ENCODE measurements at regions not wholly inside any gene's neighbourhood (a gene's known extent, or its start where the extent isn't known, plus 50 kb on each side); places are given as distances from the start of the nearest gene placed in this dataset.

DNA sequence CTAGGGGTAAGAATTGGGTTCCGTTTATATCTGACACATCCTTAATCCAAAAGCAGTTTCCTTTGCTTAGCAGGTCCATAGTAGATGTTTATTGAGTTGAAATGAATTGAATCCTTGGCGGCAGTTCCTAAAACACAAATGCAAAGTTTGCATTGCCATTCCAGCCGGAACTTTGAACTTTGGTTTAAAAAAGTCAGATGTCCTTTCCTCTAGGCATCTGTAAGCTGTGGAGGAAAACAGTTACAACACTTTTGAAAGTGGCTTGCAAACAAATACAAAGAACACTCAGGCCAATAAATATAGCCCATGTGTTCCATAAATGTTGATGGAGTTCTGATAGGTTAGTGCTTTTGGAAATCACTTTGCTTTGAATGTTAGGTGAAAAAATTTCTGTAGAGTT is 374.7 kb upstream of the RARB start:
- DNase-seq = no peak

DNA sequence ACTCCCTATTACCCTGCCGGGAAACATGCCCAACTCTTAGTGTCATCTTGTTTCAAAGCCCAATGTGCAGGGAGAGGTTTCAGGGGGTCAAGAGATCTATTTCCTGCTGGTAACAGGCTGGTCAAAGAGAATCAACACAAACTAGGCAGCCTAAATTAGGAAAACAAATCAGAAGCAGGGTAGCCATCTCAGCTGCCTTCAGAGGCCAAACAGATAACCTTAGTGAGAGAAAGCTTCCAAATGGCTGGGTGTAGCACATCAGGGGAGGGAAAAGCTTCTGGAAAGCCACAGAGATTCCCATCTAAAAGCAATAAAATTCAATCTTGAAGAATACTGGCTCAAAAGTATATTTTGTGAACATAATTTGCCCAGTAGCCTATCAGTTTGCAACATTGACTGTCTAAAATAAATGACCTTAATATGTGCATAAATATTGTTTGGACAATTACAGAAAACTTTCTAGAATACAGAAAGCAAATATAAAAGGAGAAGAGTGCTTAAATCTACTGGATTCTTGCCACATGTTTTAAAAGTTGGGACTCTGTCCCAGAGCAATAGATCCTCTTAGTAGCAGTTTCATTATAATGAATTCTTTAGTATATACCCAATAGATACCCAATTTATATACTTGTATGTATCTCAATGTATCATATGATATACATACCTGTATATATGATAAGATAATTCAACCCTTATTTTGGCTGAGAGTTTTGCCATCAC is 371.9 kb upstream of the RARB start:
- DNase-seq = no peak

DNA sequence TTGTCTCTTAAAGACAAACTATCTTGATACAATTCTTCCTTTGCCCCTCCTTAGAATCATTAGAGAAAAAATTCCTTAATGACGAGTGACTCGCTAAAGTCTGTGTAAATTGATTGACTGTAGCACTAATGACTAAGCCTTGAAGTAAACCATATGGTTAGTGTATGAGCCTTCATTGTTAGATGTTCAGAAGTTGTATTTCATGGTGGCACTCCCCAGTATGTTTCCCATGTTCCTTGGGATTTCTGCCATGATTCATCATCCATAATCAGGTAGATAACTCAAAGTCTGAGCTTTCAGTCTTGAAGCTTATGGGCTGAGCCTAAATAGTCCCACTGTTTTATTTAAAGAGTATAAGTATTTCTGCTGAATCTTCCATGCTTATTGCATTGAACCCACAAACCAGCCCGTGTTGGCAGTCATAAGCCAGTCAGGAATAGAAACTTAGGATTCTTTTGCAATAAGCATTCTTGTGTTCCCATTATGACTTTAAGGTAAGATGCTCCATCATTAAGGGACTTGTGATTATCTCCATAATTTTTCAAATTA is 371.2 kb upstream of the RARB start:
- DNase-seq = no peak

DNA sequence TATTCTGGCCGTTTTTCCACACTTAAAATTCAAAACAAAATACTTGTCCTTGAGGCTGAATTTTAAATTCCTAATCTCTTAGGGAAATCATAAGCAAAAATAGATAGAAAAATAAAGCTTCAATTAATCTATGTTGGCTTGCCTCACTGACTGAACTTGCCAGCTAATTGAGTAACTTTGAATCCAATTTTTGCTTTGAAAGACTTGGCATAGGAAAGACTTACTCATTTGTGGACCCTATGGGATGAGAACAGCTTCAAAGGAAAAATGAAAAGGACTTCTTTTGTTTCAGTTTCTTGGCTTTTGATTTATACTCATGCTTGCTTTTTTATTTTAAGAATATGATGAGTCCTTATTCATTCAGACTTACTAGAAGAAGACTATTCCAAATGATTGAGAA is 370.7 kb upstream of the RARB start:
- DNase-seq = no peak

DNA sequence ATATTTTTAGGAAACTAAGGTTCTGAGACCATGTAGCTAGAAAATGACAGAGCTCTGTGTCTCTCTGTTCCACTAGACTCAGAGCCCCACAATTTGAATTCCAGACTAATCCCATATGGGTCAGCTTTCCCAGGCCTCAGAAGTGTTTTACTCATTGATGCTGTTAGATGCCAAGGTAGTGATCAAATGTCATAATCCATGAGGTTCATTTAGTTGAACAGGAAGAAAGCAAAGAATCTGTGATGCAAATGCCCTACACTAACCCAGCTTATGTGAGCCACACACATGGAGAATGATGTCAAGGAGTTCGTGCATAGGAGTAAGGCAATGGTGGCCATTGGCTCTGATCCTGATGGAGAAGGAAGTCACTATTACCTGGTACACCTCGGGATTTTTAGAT is 363.4 kb upstream of the RARB start:
- no peak for DNase-seq

DNA sequence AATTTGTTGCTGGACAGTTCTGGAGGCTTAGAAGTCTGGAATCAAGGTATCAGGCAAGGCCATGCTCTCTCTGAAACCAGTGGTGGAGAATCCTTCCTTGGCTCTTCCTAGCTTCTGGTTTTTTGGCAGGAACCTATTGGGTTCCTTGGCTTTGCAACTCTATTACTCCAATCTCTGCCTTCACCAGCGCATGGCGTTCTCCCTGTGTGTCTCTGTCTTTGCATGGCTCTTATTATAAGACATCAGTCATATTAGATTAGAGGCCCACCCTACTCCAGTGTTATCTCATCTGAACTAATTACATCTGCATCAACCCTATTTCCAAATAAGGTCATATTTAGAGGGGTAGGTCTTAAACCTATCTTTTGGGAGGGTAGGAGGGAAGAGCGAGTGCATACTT is 358.1 kb upstream of the RARB start:
- DNase-seq = no peak

DNA sequence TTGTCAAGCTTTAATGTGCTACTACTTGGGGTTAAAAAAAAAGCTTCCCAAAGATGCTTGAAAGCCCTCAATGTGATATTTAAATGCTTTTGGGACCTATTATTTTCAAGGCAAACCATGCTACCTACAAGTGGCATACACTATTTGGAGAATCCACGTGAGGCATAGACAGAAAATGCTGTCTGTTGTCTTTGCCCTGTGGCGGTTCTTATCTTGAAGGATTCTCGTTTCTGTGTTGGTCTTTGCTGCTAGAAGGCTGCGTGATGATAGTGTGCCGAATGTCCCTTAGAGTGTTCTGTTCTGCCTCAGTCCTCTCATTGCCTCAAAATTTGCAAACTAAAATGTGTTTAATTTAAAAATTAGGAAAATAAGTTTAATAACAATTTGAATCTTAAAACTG is 356.2 kb upstream of the RARB start:
- no peak for DNase-seq

DNA sequence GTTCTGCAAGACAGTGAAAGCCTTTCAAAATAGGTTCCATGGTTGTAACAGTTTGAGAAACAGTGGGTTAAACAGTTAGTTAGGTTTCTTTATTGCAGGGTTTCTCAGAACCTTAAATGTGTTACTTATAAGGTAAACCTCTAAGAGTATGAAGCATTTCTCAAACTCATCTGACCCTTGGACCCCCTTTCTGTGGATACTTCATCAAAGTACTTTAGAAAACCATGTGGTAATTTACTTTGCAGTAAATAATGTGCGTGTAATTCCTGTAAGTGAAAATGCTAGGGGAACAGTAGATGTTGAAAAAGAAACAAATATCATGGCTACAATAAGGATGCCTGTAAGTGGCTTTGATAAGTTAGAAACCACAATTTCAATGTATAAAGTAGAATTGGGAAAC is 354.6 kb upstream of the RARB start:
- DNase-seq = no peak

DNA sequence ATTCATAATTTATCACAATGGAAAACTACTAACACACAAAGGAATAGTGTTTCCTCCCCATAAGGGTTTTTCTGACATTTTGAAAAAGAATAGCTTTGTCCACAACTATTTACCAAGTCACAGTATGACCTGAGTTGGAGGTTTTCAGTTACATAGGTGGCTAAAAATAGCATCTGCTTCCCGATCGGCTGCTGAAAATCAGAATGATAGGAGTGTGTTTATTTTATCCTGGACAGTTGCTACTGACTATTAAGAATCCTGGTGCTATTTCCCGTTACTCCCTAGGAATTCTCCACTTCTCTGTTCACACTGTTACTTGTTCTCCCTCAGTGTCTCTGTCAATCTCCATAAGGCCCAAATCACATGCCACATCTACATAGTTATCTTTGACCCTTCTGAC is 353.9 kb upstream of the RARB start:
- DNase-seq = no peak

DNA sequence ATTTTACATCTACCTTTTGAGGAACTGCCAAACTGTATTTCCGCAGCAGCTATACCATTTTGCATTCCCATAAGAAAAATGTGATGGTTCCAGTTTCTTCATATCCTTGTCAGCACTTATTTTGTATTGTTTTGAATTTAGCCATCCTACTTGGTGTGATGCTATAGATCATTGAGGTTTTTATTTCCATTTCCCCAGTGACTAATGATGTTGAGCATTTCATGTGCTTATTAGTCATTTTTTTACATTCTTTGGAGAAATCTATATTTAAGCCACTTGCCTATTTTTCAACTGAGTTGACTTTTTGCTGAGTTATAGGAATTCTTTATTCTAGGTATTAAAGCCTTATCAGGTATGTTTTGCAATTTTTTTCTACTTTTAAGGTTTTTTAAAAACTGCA is 347.6 kb upstream of the RARB start:
- DNase-seq = no peak

DNA sequence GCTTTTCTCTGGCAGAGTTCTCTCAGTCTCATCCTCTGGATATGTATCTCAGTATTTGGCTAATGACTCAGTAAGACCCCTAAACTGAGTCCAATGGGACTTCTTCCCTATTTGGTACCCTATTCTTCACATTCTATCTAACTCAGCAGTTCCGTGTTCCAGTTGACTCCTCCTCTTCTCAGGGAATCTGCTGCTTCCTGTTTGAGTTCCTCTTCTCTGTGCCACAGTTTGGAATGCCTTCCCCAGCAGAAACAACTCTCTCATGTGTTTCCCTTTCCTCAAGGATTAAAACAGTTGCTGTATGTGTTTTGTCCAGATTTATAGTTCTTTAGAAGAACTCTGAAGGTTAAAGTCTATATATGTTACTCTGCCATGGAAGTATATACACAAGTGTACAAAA is 344.0 kb upstream of the RARB start:
- DNase-seq = no peak

DNA sequence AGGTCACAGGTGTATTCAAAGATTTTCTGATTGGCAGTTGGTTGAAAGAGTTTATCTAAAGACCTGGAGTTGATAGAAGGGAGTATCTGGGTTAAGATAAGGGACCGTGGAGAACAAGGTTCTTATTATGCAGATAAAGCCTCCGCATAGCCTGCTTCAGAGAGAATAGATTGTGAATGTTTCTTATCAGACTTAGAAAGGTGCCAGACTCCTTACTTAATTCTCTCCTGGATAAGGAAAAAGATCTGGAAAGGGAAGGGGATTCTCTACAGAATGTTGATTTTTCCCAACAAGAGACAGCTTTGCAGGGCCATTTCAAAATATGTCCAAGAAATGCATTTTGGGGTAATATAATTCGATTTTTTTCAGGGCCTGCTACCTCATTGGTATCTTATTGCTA is 341.3 kb upstream of the RARB start:
- no peak for DNase-seq

DNA sequence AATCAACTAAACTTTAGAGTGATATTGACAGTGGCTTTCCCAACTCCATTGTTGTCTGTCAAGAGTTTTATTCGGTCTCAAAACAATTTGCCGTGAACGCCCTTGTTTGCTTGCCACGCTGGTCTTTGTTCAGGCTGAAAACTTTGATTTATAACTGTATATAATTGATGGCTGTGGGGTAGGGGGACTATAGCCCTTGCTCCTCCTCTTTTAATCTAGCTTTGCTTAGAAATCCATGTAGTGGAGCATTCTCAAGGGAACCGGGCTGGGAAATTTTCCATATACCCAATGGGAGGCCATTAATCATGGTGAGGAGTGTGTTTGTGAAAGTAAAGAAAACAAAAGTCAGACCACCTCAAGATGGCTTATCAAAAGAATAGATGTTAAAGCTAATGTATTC is 339.8 kb upstream of the RARB start:
- DNase-seq = no peak

DNA sequence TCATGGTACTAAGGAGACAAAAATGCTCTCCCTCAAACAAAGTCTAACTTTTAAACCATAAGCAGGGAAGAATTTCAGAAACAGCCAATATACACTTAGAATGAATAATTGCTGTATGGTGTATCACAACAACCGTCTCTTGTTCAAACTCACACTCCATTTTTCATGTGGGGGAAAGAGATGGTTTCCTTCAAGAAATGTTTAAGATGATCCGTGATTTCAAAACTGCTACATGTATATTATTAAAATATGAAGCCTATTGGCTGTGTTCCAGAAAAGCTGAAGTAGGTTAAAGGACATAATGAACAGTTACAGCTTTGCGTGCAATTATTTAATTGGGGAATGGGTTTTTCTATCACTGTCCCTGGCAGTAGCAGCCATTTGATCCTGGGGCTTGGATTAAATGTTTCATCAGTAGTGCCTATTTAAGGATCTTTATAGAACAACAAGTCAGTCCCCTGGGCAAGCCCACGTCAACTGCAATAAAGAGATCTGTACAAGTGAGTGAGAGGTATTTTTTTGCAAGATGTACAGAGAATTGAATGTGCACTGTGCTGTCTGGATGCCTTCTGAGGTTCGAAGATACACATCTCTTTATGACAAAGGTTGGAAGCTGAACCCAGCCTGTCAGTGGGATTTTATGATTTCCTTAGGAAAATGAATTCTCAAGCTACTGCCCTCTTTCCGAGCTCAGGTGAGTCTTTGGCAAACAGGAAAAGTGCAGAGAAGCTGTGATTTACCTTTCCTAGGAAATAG is 337.2 kb upstream of the RARB start:
- no peak for DNase-seq

DNA sequence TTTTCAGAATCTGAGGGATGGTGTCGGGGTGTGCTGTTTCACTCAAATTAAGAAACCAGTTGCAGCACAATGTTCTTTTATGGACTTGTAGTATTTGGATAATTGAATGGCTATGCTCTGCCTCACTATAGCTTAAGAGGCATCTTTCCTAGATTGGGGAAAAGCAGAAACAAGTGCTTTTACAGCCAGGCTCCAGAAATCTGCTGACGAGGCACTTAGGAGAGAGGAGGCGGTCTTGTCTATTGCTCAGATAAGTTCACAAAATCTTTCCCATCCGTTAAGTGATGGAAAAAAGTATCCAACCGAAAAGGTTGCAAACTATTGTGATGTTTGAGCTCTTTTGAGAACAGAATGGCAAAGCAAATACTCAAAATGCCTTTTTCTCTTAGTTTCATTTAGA is 336.1 kb upstream of the RARB start:
- DNase-seq = no peak

DNA sequence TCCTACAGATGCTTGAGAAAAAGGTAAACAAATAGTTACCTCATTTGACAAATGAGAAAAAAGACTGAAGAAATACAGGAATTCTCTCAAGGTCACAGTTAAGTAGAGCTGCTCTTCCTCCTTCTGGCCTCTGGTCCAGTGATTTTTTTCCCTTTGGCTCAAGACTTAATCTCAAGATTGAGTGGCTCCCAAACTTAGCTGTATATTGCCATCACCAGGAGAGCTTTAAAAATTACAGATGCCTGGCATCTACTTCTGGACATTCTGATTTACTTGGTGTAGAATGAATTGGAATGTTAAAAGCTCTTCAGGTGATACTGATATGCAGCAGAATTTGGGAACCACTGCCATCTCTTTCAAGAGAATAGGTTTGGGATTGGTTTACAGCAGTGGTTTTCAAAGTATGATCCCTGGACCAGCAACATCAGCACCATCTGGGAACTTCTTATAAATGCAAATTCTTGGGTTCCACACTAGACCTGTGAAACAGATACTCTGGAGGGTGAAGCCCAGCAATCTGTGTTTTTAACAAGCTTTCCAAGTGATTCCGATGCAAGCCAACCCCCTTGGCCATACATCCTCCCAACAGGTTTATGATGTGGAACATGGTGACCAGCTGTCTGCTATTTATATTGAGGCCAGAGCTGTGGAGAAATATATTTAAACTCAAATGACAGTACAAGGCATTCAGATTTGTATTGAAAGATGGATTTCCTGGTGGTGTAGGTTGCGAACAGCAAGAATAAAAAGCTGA is 333.0 kb upstream of the RARB start:
- DNase-seq = no peak

DNA sequence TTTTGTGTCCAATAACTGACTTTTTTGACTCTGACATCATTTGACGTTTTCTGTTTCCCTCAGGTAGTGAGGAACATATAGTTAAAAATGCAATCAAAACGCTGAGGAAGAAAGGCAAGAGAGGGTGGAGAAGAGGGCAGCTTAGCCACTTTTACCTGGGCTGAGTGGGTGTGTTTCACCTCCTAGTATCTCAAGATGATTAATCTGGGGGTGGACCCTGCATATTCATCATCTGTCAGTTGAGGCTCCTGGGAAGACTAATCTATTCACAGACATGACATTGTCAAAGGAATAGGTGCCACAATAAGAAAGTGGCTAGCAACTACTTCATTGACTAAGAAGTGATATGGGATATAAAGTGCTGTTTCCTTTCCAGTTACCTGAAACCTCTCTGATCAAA is 331.5 kb upstream of the RARB start:
- DNase-seq = no peak

DNA sequence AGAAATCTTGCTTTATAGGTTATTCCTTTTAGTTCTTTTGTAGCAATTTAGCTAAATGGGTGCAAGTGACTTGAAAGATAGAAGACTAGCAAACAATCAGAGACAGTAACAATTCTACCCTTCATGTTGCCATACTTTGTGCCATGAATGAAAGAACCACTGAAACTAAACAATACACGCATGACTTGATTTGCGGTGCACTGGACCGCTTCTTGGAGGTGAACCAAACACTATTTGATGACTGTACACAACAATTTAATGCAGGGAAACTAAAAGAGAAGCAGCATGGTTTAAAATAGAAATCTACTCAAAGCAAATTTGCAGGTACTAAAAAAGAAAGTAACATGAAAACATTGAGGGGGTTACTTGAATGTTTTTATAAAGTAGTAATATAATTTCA is 331.0 kb upstream of the RARB start:
- DNase-seq = no peak

DNA sequence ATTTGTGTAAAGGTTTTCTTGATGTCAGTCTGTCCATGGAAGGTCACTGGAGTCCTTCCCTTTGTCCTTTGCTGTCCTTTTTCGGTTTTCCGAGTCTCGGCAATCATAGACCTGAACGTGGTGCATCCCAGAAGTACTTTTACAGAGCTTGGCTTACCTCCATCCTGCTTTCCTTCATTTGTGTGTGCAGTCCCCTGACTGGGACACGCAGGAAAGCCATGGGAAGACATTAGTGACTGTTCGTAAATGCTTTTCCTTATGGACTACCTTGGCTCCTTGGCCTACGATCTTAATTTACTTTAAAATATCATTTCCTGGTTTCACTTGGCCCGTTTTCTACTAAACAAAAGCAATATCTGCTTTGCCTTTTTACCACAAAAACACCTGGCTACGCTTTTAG is 328.4 kb upstream of the RARB start:
- no peak for DNase-seq

DNA sequence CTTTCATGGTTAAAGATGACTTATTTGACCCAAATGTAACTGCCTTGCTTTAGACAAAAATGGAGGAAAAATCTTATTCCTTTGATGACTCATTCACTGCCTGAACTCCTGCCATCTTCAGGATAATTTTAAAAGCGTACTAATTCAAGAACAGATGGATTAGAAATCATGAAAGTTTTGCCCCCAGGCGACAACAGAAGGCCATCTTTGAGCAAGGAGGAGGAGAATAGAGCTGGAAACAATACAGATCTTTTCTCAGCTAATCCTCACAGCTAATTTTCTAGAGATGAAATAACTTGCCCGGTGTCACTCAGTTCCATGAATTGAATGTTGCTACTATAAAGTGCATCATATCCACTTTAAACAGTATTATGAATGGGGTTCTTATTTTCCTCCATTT is 324.7 kb upstream of the RARB start:
- no peak for DNase-seq

DNA sequence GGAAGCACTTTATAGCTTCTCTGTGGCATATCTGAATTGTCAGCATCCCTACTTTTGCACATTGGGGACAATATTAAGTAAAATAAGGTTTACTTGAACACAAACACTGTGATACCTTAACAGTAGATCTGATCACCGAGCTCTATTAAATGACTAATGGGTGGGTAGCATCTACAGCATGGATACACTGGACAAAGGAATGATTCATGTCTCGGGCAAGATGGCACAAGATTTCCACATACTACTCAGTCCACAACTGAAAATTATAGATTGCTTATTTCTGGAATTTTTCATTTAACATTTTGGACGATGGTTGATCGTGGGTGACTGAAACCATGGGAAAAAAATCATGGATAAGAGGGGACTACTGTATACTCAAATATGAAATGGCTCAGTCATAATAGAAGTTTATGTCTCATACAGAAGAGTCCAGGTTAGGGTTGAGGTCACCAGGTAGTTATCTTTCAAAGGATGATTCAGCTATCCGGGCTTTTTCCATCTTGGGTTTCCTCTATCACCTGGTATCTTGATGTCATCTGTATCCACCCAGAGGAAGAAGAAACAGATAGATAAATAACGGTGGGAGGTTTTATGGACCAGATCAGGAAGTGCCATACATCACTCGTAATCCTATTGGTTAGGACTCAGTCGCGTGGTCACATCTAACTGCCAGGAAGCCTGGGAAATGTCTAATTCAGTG is 320.0 kb upstream of the RARB start:
- DNase-seq = no peak

DNA sequence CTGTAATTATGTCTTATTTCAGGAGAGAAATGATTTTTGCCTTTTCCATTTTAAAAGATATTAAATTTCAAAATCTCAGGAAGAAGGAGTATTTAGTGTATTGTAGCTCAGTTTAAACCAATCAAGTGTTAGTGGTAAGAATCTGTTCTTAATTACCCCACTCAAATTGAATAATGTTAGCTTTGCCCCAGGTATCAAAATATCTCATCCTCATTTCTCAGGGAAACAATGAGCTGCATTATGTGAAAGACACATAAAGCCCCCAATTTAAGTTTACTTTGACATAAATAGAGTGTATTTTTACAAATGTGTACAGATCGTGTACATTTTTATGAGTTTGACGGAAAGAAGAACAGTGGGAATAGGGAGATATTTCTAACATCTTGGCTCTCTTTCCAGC is 317.4 kb upstream of the RARB start:
- DNase-seq = no peak

DNA sequence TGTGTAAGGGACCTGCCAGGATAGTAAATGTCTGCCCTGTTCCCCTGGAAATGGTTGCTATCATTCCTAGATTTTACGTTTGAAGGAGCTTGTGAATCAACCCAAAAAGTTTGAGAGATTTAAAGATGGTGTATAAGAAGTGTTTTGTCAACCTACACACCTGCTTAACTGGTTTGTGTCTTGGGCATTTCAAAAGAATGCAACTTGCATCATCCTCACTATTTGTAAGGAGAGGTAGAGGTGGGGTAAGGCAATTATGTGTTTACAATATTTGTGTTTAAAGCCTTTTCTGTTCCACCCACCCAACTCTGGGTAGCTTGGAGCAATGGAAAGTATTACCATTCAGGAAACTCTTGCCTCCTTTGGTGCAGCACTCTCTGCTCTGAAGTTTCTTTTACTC is 314.2 kb upstream of the RARB start:
- DNase-seq = no peak

Data from right forelimb (tissue), 1 donor.